T-cell (primary cell): ENCODE measurements at regions not wholly inside any gene's neighbourhood (a gene's known extent, or its start where the extent isn't known, plus 50 kb on each side); places are given as distances from the start of the nearest gene placed in this dataset.

Experiments used
- ATAC-seq, 4 experiments: fragments of 200-7000 bp in 3 of 4; fragments of 150-1000 bp in 1 of 4; cut with Tn5 transposase; replicated peaks in 1 of 4; 1 replicate in 3 of 4; 2 replicates in 1 of 4; pipeline ENCODE4 v1.10.0; 2021; ENCODE audit warnings: moderate library complexity in 3 of 4, mild to moderate bottlenecking in 2 of 4, moderate number of reproducible peaks in 1 of 4
- CTCF ChIA-PET, 2 donors: fragments of 300-600 bp; sonication (Branson Sonifier 250); formaldehyde crosslinking; loops; one replicate each; lab custom pipeline; 2022; ENCODE audit warnings: antibody characterized with exemption in 2 of 2; lab: Charles Lee
- POLR2A ChIA-PET, 2 donors: fragments of 300-600 bp; sonication (Branson Sonifier 250); formaldehyde crosslinking; loops; one replicate each; lab custom pipeline; 2022; ENCODE audit warnings: antibody characterized with exemption in 2 of 2; lab: Charles Lee
- DNase-seq, 35 experiments: peaks; one replicate each; pipeline versions ENCODE4 v3.0.0 to v3.0.0-alpha.2; 2013 to 2023
- H3K27ac ChIP-seq: one replicate; pipeline ENCODE4 v1.5.1; 2013; ENCODE audit warnings: low read length
- H3K27me3 ChIP-seq, 2 experiments: replicated peaks in 1 of 2; 1 replicate in 1 of 2; 2 replicates in 1 of 2; pipeline versions ENCODE4 v1.6.1 to v1.7.0; 2013; ENCODE audit warnings: low read length in 1 of 2, mixed read lengths in 1 of 2; ENCODE audit not compliant: control insufficient read depth in 2 of 2, insufficient read depth in 2 of 2; ENCODE audit errors: extremely low read depth in 1 of 2
- H3K36me3 ChIP-seq, 2 donors: 1 replicate in 1 of 2; 2 replicates in 1 of 2; pipeline versions ENCODE4 v1.6.1 to v1.7.0; 2013; ENCODE audit warnings: low read length in 1 of 2; ENCODE audit not compliant: control insufficient read depth in 2 of 2, insufficient read depth in 1 of 2; ENCODE audit errors: extremely low read depth in 1 of 2
- H3K4me1 ChIP-seq, 2 experiments: 1 replicate in 1 of 2; 2 replicates in 1 of 2; pipeline versions ENCODE4 v1.6.1 to v1.7.0; 2013; ENCODE audit warnings: low read length in 2 of 2, mixed read lengths in 1 of 2; ENCODE audit not compliant: insufficient read depth in 2 of 2, control insufficient read depth in 1 of 2; ENCODE audit errors: extremely low read depth in 1 of 2
- H3K4me3 ChIP-seq, 2 donors: 1 replicate in 1 of 2; 2 replicates in 1 of 2; pipeline versions ENCODE4 v1.5.1 to v1.7.0; 2013; ENCODE audit warnings: mild to moderate bottlenecking in 2 of 2, low read length in 1 of 2, moderate library complexity in 1 of 2; ENCODE audit not compliant: control insufficient read depth in 1 of 2; ENCODE audit errors: extremely low read depth in 1 of 2
- H3K9me3 ChIP-seq: 2 replicates; pipeline ENCODE4 v1.7.0; 2013
- H3K27ac Mint-ChIP-seq, 2 donors: one replicate each; pipeline ENCODE4 v1.8.0; 2020 to 2021; ENCODE audit warnings: mild to moderate bottlenecking in 2 of 2, mixed read lengths in 2 of 2
- H3K27me3 Mint-ChIP-seq, 2 donors: one replicate each; pipeline ENCODE4 v1.8.0; 2021 to 2022; ENCODE audit warnings: mixed read lengths in 2 of 2
- H3K36me3 Mint-ChIP-seq: one replicate; pipeline ENCODE4 v1.8.0; 2021; ENCODE audit warnings: mixed read lengths
- H3K4me1 Mint-ChIP-seq, 3 donors: one replicate each; pipeline ENCODE4 v1.8.0; 2020 to 2022; ENCODE audit warnings: mixed read lengths in 3 of 3, mild to moderate bottlenecking in 1 of 3
- H3K4me3 Mint-ChIP-seq, 3 donors: one replicate each; pipeline ENCODE4 v1.8.0; 2020 to 2022; ENCODE audit warnings: mild to moderate bottlenecking in 3 of 3, mixed read lengths in 3 of 3, moderate library complexity in 3 of 3
- H3K9me3 Mint-ChIP-seq, 3 donors: one replicate each; pipeline ENCODE4 v1.8.0; 2020 to 2022; ENCODE audit warnings: mixed read lengths in 3 of 3
- WGBS: methylation state at CpG from one replicate; pipeline ENCODE4 v1.1.5; 2013; ENCODE audit warnings: missing lambda C conversion rate; ENCODE audit not compliant: insufficient coverage; 5-methylcytosine and 5-hydroxymethylcytosine counted together

DNA sequence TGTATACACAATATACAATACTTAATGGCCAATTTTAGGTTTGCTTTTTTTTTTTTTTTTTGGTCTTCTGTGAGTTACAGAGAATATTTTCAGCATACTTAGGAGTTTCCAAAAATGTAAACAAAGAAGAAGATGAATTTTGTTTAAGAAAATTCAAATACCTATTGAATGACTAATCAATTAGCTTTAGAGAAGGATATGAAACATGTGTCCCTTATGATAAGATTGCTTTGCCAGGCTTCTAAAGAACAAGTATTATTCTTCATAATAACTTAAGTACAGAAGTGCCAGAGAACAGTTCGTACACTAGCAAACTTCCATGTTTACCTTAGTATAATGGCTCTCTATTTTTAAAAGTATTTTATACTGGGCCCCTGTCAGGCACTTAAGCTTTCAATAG lies 1191.0 kb upstream of the NCAM2 start:
- Mint-ChIP-seq H3K9me3 (peaks cover 5 to 17% (median 15%) of the 10 kb centered on the region in 3 donors), H3K27ac (no peak overlapping the region), H3K36me3 (no peaks in the 10 kb centered on the region), H3K4me1 (no peaks in the 10 kb centered on the region), H3K4me3 (no peak overlapping the region), H3K27me3 (no peaks in the 10 kb centered on the region)
- DNase-seq: no peak
- Histone ChIP-seq H3K36me3 (no peaks in the 10 kb centered on the region), H3K4me3 (no peak overlapping the region), H3K9me3 (no peaks in the 10 kb centered on the region), H3K27ac (no peak overlapping the region), H3K27me3 (no peaks in the 10 kb centered on the region), H3K4me1 (no peaks in the 10 kb centered on the region)
- CTCF ChIA-PET: no interaction called here
- ATAC-seq: no peak
- WGBS: no CpG with 5 or more reads among the region's 1 CpG
- POLR2A ChIA-PET: no interaction called here

DNA sequence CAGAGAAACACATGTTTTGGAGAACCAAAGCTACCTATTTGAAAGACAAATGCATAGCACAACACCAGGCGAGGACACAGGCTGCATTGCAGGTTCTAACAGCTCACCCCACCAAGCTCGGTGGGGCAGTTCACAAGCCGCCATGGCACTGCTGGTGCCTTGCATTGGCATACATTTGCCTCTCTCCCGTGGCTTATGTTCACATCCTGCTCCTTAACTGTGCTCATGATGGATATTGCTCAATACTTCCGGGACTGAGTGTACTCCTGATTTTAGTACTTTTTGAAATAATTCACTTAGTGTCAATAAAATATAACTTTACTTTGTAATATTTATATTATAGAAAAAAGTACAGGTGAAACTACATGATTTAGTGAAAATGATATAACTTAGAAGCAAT lies 1187.4 kb upstream of the NCAM2 start:
- WGBS: 41% methylated on average over 4 of the region's 5 CpGs
- H3K9me3 Mint-ChIP-seq: peaks cover 4 to 17% (median 8%) of the 10 kb centered on the region in 3 donors

DNA sequence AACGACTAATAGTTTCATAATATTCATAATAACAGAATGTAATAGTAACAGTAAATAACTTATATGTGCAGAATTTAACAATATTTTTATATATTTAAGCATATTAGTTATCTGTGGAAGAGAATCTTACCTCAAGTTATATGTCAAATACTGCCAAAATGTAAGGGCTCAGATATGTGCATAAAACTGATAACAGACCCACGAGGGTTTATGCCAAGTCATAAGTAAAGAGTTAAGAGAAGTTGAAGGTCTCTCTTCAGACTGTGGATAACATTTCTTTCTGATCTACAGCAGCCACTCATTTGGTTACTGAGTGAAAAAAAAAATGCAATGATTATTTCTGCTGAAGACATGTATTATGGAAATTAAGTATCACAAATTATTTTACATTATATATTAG lies 1167.8 kb upstream of the NCAM2 start:
- H3K27me3 ChIP-seq: no peaks in the 10 kb centered on the region
- no peaks in the 10 kb centered on the region for H3K36me3 ChIP-seq
- H3K36me3 Mint-ChIP-seq: no peaks in the 10 kb centered on the region
- H3K4me3 ChIP-seq: no peak overlapping the region
- no peaks in the 10 kb centered on the region for H3K27me3 Mint-ChIP-seq
- no peak for ATAC-seq
- no peak for DNase-seq
- no peaks in the 10 kb centered on the region for H3K4me1 Mint-ChIP-seq
- ChIA-PET CTCF (no interaction called here), POLR2A (no interaction called here)
- no peaks in the 10 kb centered on the region for H3K9me3 ChIP-seq
- no CpG with 5 or more reads among the region's 2 CpGs for WGBS
- H3K27ac ChIP-seq: no peak overlapping the region
- peaks cover 8 to 44% (median 19%) of the 10 kb centered on the region in 3 donors for H3K9me3 Mint-ChIP-seq
- no peaks in the 10 kb centered on the region for H3K4me1 ChIP-seq
- no peak overlapping the region for H3K27ac Mint-ChIP-seq
- H3K4me3 Mint-ChIP-seq: no peak overlapping the region

More for the DNA sequence above, 1187.4 kb upstream of the NCAM2 start:
- Mint-ChIP-seq H3K4me1 (no peaks in the 10 kb centered on the region), H3K36me3 (no peaks in the 10 kb centered on the region), H3K27me3 (no peaks in the 10 kb centered on the region), H3K27ac (no peak overlapping the region), H3K4me3 (no peak overlapping the region)
- CTCF ChIA-PET: no interaction called here
- ATAC-seq (no peak), DNase-seq (no peak)
- Histone ChIP-seq H3K27ac (no peak overlapping the region), H3K9me3 (no peaks in the 10 kb centered on the region), H3K4me3 (no peak overlapping the region), H3K27me3 (no peaks in the 10 kb centered on the region), H3K36me3 (no peaks in the 10 kb centered on the region), H3K4me1 (no peaks in the 10 kb centered on the region)
- POLR2A ChIA-PET: no interaction called here

DNA sequence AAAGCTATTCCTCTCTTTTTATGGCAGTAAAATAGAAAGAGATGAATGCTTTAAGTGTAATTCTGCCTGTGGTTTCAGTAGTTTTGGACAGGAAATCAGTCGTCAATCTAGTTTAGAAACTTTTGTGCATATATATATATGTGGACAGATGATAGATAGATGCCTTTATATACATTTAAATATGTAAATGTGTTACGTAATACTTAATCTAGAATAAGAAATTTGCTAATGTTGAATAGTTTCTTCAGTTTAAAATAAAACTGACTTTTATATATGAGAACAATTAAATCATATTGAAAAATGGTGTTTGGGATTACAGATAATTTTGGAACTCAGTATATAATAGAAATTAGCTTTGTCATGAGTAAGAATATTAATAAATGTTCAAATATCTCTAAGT lies 1165.7 kb upstream of the NCAM2 start:
- Mint-ChIP-seq H3K27ac (no peak overlapping the region), H3K27me3 (no peaks in the 10 kb centered on the region), H3K4me3 (no peak overlapping the region), H3K4me1 (no peaks in the 10 kb centered on the region), H3K36me3 (no peaks in the 10 kb centered on the region), H3K9me3 (peaks cover 16 to 35% (median 16%) of the 10 kb centered on the region in 3 donors)
- DNase-seq (no peak), ATAC-seq (no peak)
- ChIA-PET POLR2A (interaction anchor here in 1 of 2 donors (0.6 kb wide), 1 partner anchor 10 kb away, joined by 4 read pairs; no protein-coding TSS in a partner anchor), CTCF (interaction anchor here in 1 of 2 donors (0.9 kb wide), 1 partner anchor 9 kb away, joined by 3 read pairs; no protein-coding TSS in a partner anchor)
- H3K9me3 ChIP-seq: no peaks in the 10 kb centered on the region
- WGBS: no CpG with 5 or more reads among the region's 2 CpGs
- H3K4me1 ChIP-seq: no peaks in the 10 kb centered on the region
- no peak overlapping the region for H3K4me3 ChIP-seq
- H3K27ac ChIP-seq: no peak overlapping the region
- no peaks in the 10 kb centered on the region for H3K27me3 ChIP-seq
- H3K36me3 ChIP-seq: no peaks in the 10 kb centered on the region

DNA sequence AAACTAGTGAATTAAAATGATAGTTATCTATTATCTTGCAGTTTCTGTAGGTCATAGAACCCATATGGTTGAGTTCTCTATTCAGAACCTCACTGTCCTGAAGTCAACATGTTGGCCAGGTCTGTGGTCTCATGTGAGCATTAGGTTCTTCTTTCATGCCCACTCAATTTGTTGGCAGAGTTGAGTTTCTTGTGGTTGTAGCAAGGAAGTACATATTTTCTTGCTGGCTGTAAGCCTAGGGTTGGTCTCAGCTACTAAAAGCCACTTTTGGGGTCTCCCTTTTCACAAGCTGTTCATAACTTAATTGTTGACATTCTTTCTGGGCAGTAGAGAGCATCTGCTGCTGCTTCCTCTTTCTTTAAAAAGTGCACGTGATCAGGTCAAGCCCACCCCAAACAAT lies 1165.1 kb upstream of the NCAM2 start:
- no peaks in the 10 kb centered on the region for H3K4me1 ChIP-seq
- no peaks in the 10 kb centered on the region for H3K9me3 ChIP-seq
- Mint-ChIP-seq H3K36me3 (no peaks in the 10 kb centered on the region), H3K4me3 (no peak overlapping the region), H3K4me1 (no peaks in the 10 kb centered on the region), H3K27me3 (no peaks in the 10 kb centered on the region), H3K27ac (no peak overlapping the region), H3K9me3 (peaks cover 15 to 29% (median 16%) of the 10 kb centered on the region in 3 donors)
- POLR2A ChIA-PET: no interaction called here
- no CpG with 5 or more reads among the region's 1 CpG for WGBS
- H3K36me3 ChIP-seq: no peaks in the 10 kb centered on the region
- H3K27ac ChIP-seq: no peak overlapping the region
- H3K27me3 ChIP-seq: no peaks in the 10 kb centered on the region
- CTCF ChIA-PET: no interaction called here
- no peak for DNase-seq
- H3K4me3 ChIP-seq: no peak overlapping the region
- no peak for ATAC-seq

DNA sequence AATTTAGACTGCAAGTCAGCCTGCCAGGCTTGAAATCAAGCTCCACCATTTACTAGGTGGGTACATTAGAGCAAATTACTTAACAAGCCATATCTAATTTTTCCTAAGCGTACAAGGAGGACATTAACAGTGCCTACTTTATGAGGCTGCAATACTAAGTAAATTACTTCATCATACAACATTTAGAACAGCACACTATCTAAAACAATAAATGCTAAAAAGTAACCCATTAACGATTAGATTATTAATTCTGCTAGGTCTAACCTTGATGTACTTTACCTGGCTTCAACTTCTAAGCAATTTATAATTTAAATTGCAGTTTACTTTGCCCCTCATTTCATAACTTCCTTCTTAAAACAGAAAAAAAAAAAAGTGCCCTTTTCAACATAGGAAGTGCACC lies 1155.6 kb upstream of the NCAM2 start:
- H3K4me1 ChIP-seq: no peaks in the 10 kb centered on the region
- no peaks in the 10 kb centered on the region for H3K27me3 Mint-ChIP-seq
- no peak overlapping the region for H3K27ac ChIP-seq
- ATAC-seq: no peak
- peaks cover 0 to 18% (median 15%) of the 10 kb centered on the region in 3 donors for H3K9me3 Mint-ChIP-seq
- H3K4me1 Mint-ChIP-seq: no peaks in the 10 kb centered on the region
- H3K36me3 ChIP-seq: no peaks in the 10 kb centered on the region
- H3K36me3 Mint-ChIP-seq: no peaks in the 10 kb centered on the region
- ChIA-PET POLR2A (no interaction called here), CTCF (no interaction called here)
- H3K27me3 ChIP-seq: no peaks in the 10 kb centered on the region
- no peak overlapping the region for H3K4me3 ChIP-seq
- no peaks in the 10 kb centered on the region for H3K9me3 ChIP-seq
- no peak for DNase-seq
- H3K27ac Mint-ChIP-seq: no peak overlapping the region
- no CpG with 5 or more reads among the region's 2 CpGs for WGBS
- H3K4me3 Mint-ChIP-seq: no peak overlapping the region

DNA sequence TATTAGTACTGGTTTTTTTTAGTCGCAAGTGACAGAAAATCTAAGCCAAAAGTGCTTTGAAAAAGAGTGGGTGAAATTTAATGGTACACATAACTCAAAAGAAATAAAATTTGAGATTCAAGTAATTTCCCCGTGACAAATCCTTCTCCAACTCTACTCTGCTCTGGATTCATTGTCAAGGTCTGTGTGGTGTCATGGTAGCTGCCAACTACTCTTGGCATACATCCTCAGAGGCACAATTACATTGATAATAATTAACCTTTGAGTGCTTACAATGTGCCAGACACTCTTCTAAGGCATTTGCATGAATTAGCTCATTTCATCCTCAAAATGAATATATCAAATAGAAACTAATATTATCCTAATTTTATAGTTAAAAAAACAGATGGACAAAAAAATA lies 1153.9 kb upstream of the NCAM2 start:
- no CpG with 5 or more reads among the region's 2 CpGs for WGBS
- Mint-ChIP-seq H3K27ac (no peak overlapping the region), H3K36me3 (no peaks in the 10 kb centered on the region), H3K4me3 (no peak overlapping the region), H3K9me3 (peaks cover 0 to 9% (median 6%) of the 10 kb centered on the region in 3 donors), H3K27me3 (no peaks in the 10 kb centered on the region), H3K4me1 (no peaks in the 10 kb centered on the region)
- Histone ChIP-seq H3K36me3 (no peaks in the 10 kb centered on the region), H3K27me3 (no peaks in the 10 kb centered on the region), H3K27ac (no peak overlapping the region), H3K4me1 (no peaks in the 10 kb centered on the region), H3K9me3 (no peaks in the 10 kb centered on the region), H3K4me3 (no peak overlapping the region)
- CTCF ChIA-PET: no interaction called here
- ATAC-seq: no peak
- POLR2A ChIA-PET: no interaction called here
- DNase-seq: no peak
